ENCODE measurements at regions not wholly inside any gene's neighbourhood (a gene's known extent, or its start where the extent isn't known, plus 50 kb on each side); places are given as distances from the start of the nearest gene placed in this dataset.
"Not testable (repeated sequence)": the region's sequence is repeated elsewhere in the genome, so short reads cannot be mapped to it uniquely, and the experiment has no call there.

GRCh38 chr6:10080561-10080960, 334.3 kb downstream of the TFAP2A start:
- DNase-seq (ENCODE audit: low read depth), result no peak
- TF ChIP-seq CTCF (conservative IDR thresholded peaks at IDR 0.05; ENCODE audit: low read length), result no peak
- H3K4me3 ChIP-seq (ENCODE audit: low read length), result no peak overlapping the region

GRCh38 chr6:10078581-10078980, 336.3 kb downstream of the TFAP2A start:
- no peak for DNase-seq (ENCODE audit: low read depth)
- no peak for TF ChIP-seq CTCF (conservative IDR thresholded peaks at IDR 0.05; ENCODE audit: low read length)
- no peak overlapping the region for H3K4me3 ChIP-seq (ENCODE audit: low read length)

- not testable (repeated sequence) for H3K4me3 ChIP-seq (ENCODE audit: low read length); DNase-seq (ENCODE audit: low read depth)
Observed at GRCh38 chr6:10074726-10075125, 340.1 kb downstream of the TFAP2A start.

- no peak for TF ChIP-seq CTCF (conservative IDR thresholded peaks at IDR 0.05; ENCODE audit: low read length)
- H3K4me3 ChIP-seq (ENCODE audit: low read length), result no peak overlapping the region
- no peak for DNase-seq (ENCODE audit: low read depth)
Observed at GRCh38 chr6:10073341-10073740, 341.5 kb downstream of the TFAP2A start.

GRCh38 chr6:10071631-10072220, 343.1 kb downstream of the TFAP2A start:
- no peak for DNase-seq (ENCODE audit: low read depth)
- no peak overlapping the region for H3K4me3 ChIP-seq (ENCODE audit: low read length)
- no peak for TF ChIP-seq CTCF (conservative IDR thresholded peaks at IDR 0.05; ENCODE audit: low read length)

- no peak overlapping the region for H3K4me3 ChIP-seq (ENCODE audit: low read length)
- DNase-seq (ENCODE audit: low read depth), result no peak
- no peak for TF ChIP-seq CTCF (conservative IDR thresholded peaks at IDR 0.05; ENCODE audit: low read length)
Observed at GRCh38 chr6:10060004-10060403, 354.9 kb downstream of the TFAP2A start.

- no peak overlapping the region for H3K4me3 ChIP-seq (ENCODE audit: low read length)
- DNase-seq (ENCODE audit: low read depth), result no peak
- no peak for TF ChIP-seq CTCF (conservative IDR thresholded peaks at IDR 0.05; ENCODE audit: low read length)
Observed at GRCh38 chr6:10054672-10055071, 360.2 kb downstream of the TFAP2A start.

GRCh38 chr6:10051283-10051682, 363.6 kb downstream of the TFAP2A start:
- H3K4me3 ChIP-seq (ENCODE audit: low read length), result no peak overlapping the region
- DNase-seq (ENCODE audit: low read depth), result no peak
- no peak for TF ChIP-seq CTCF (conservative IDR thresholded peaks at IDR 0.05; ENCODE audit: low read length)

Data from AG10803 (cell line).